ENCODE measurements at regions not wholly inside any gene's neighbourhood (a gene's known extent, or its start where the extent isn't known, plus 50 kb on each side); places are given as distances from the start of the nearest gene placed in this dataset.

GRCh38 chr5:61280205-61280604 lies 51.9 kb upstream of the ZSWIM6 start:
- TF ChIP-seq CTCF (conservative IDR thresholded peaks at IDR 0.05) (no peak), ZFX (IDR thresholded peaks at IDR 0.05) (no peak)
- H3K27ac ChIP-seq = no peak overlapping the region

GRCh38 chr5:61280761-61281427 lies 51.2 kb upstream of the ZSWIM6 start:
- TF ChIP-seq ZFX (IDR thresholded peaks at IDR 0.05) (no peak), CTCF (conservative IDR thresholded peaks at IDR 0.05) (no peak)
- no peak overlapping the region; the same call in 1 of the 2 replicates for H3K27ac ChIP-seq

- no peak overlapping the region for H3K27ac ChIP-seq
- TF ChIP-seq ZFX (IDR thresholded peaks at IDR 0.05) = no peak
- no peak for TF ChIP-seq CTCF (conservative IDR thresholded peaks at IDR 0.05)
These were observed 50.4 kb upstream of the ZSWIM6 start for GRCh38 chr5:61281686-61282085.
